Activated effector memory CD4-positive, alpha-beta T cell treated with Interleukin-2 at 50 U/mL for 16 hours (primary cell): ENCODE measurements at regions not wholly inside any gene's neighbourhood (a gene's known extent, or its start where the extent isn't known, plus 50 kb on each side); places are given as distances from the start of the nearest gene placed in this dataset.
"Not testable (repeated sequence)": the region's sequence is repeated elsewhere in the genome, so short reads cannot be mapped to it uniquely, and the experiment has no call there.

Experiments used
- DNase-seq: peaks from one replicate; pipeline ENCODE4 v3.0.0-alpha.2; 2020

DNA sequence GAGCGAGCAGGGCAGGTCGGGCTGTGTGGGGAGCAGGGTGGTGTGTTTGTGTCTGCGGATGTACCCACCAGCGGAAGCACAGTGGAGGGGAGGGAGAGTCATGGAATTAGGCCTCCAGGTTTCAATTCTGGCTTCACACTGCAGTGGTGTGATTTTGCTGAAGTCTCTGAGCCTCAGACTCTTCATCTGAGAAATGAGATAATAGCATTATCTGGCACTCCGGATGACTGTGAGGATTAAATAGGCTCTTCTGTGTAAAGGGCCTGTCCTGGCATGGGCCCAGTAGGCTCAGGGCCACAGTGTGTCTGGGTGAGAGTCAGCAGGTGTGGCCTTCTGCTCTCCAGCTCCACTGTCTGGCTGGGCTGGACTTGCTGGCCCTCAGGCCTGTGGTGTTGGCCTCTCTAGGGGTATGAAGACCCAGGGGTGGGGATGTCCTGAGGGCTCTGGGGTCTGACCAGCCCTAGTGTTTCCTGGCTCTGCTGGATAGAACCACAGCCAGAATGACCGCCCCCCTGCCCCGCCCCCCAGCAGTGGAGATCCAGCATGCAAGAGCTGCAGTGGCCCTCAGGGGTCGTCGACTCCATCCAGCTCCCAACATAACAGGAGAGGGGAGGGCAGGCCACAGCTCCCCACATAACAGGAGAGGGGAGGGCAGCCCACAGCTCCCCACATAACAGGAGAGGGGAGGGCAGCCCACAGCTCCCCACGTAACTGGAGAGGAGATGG lies 178.6 kb downstream of the RPS24 start:
- DNase-seq = no peak

DNA sequence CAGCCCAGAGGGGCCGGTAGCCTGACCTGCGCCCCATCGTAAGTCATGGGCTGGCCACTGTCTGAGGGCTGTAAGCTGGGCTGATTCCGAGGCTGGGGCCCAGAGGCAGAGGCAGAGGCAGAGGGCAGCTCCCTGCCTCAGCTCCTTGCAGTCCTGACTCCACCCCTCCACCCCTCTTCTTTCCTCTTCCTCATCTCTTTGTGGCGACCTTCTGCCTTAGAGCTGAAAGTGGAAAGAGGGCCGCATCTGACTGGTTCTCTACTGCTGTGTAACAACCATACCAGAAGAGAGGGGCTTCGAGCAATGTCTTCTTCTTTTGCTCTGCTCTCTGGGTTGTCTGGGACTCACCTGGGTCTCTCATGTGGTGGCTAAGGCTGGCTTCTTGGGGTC lies 179.1 kb downstream of the RPS24 start:
- DNase-seq = no peak

- DNase-seq = no peak
Measured at GRCh38 chr10:78214955-78215354, 181.3 kb downstream of the RPS24 start.

DNA sequence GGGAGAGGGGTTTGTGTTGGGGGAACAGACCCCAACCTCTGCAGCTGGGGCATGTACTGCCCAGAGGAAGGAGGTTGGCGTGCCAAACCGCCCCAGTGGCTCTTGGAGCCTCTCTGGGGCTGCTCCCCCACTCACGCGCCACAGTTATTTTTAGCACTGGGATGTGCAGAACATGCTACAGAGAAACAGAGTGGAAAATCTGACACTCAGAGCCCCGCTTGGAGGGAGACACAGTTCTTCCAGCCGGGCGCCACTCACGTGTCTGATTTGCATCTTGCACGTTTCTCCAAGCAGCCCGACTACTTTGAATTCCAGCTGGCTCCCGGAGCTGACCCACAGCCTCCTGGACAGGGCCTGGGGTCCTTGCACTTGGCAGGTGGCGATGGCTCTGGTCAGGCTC lies 182.0 kb downstream of the RPS24 start:
- no peak for DNase-seq

DNA sequence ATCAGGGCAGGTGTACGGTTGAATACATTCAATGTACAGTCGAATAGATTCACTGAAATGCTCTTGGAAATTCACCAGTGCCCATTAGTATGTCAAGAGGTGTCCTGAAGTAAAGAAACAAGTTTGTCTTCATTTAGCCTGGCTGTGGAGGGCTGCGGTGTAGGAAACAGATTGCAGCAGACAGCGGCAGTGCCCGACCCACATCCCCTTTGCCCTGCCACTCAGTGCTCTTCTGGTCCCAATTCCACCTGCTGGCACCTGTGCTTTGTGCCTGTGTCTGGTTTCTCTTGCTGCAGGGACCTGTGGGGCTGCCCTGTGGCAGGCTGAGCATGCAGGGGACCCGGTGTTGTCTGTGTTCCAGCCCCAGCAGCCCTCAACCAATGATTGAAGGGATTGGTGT lies 183.7 kb downstream of the RPS24 start:
- no peak for DNase-seq

- no peak for DNase-seq
Measured at GRCh38 chr10:78218798-78219490, 185.3 kb downstream of the RPS24 start.

DNA sequence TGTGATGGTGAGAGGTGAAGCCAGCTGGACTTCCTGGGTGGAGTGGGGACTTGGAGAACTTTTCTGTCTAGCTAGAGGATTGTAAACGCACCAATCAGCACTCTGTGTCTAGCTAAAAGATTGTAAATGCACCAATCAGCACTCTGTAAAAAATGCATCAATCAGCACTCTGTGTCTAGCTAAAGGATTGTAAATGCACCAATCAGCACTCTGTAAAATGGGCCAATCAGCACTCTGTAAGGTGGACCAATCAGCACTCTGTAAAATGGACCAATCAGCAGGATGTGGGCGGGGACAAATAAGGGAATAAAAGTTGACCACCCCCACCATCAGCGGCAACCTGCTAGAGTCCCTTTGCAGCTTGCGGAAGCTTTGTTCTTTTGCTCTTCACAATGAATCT lies 185.9 kb downstream of the RPS24 start:
- DNase-seq = not testable (repeated sequence)

- no peak for DNase-seq
Measured at GRCh38 chr10:78220781-78221180, 187.1 kb downstream of the RPS24 start.

DNA sequence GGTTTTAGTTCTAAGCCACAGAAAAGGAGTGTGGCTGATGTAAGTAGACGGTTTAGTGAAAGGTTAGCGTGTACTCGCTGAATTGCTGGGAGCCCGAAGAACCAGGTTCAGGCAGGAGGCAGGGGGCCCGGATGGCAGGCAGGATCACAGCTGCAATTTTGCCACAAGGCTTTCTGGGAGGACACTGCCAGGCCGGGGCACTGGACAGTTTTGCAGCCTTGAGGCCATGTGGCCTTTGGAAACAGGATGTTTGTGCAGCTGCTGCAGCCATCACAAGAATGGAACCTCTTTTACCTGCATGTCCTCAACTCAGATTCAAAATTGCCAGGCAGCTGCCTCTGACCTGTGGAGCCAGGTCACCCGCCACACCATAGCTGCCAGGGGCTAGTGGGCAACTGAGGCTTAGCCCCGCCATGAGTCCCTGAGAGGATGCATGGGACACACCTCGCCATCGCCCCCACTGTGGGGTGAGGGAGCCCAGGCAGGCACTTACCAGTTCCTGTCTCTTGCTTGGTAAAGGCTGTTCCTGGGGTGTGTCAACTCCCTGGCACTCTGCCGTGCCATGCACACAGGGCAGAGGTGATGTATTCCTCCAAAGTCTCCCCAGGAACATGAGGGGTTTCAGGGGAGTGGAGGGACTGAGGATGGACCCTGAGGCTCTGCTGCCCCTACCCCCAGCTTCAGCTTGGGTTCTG lies 188.6 kb downstream of the RPS24 start:
- DNase-seq = no peak

- no peak for DNase-seq
Measured at GRCh38 chr10:78223088-78223487, 189.4 kb downstream of the RPS24 start.

- DNase-seq = no peak
Measured at GRCh38 chr10:78224602-78225001, 190.9 kb downstream of the RPS24 start.

- DNase-seq = no peak
Measured at GRCh38 chr10:78225594-78225993, 191.9 kb downstream of the RPS24 start.

- no peak for DNase-seq
Measured at GRCh38 chr10:78229489-78229888, 195.8 kb downstream of the RPS24 start.

GRCh38 chr10:78229950-78230675 lies 196.4 kb downstream of the RPS24 start:
- no peak for DNase-seq

DNA sequence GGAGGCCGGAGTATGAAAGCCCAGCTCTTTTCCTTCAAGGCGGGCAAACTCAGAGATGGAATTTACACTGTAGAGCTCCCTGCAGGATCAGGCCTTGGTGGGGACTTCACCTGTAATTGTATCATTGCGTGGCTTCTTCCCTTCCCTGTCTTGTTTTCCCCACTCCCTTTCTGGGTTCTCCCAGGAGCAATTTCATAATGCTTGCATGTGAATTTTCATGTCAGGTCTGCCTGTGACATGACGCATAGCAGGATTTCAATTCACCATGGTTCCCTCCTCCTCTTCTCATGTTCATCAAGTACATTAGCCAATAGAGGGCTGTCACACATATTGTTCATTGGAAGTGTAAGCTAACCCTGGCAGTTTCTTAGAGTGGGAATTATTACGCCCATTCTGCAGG lies 197.7 kb downstream of the RPS24 start:
- no peak for DNase-seq

DNA sequence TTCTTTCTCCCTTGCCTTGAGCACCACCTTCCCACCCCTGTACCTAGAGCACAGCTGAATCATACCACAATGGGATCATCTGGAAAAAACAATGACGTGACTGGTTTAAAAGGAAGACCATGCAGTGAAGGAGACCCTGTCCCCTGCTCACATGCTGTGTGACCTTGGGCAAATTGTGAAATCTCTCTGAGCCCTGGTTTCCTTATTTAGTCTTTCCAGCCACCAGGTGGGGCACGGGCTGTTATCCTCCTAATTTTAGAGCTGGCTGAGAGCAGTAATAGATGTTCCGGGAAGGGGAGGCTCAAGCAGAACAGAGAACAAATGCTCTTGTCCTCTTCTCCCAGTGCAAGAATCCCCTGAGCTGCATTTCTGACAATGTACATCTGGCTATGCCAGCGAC lies 198.3 kb downstream of the RPS24 start:
- no peak for DNase-seq

DNA sequence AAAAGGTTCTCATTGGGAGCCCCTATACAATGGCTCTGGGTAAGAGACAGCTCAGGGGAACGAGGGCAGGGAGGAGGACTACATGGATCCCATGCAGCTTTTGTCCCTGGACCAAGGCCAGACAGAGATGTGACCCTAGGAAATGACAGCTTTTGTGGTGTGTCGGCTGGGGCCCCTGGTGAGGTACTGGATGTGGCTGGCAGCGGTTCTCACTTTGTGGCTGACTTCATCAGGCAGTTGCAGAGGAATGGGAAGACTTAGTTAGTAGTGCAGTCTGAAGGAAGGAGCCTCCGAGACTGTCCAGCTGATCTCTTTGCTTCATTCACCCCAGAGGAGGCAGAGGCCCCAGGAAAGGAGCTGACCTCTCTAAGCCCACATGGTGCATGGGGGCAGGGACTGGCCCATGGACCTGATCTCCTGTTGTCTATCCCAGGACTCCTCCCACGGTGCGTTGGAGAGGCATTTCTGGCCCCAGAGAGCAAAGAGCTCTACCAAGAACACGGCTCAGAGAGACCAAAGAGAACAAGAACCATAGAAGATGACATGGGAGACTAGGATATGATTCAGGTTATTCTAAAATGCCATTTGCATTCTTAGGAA lies 202.9 kb downstream of the RPS24 start:
- no peak for DNase-seq

GRCh38 chr10:78237951-78238350 lies 204.3 kb downstream of the RPS24 start:
- not testable (repeated sequence) for DNase-seq

DNA sequence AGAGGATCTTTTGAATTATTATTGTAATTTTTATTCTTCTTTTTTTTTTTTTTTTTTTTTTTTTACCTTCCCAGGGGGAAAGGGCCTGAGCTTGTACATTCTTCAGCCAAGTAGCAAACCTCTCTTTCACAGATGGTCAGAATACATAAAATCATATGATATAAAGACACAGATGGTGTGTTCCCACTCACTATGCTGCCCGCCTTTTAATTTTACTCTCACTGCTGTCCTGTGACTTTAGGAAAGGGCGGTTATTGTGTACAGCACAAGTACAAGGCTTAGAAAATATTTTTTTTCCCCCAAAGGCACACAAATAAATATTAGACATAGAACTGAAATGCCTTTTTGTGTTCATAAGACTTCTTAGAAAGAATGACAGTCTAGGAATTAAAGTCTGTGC lies 213.6 kb downstream of the RPS24 start:
- DNase-seq = no peak

- no peak for DNase-seq
Measured at GRCh38 chr10:78247821-78248220, 214.2 kb downstream of the RPS24 start.

- no peak for DNase-seq
Measured at GRCh38 chr10:78248651-78249464, 215.2 kb downstream of the RPS24 start.

- no peak for DNase-seq
Measured at GRCh38 chr10:78249690-78250089, 216.0 kb downstream of the RPS24 start.
